Transverse colon (tissue), 4 donors: ENCODE measurements at regions not wholly inside any gene's neighbourhood (a gene's known extent, or its start where the extent isn't known, plus 50 kb on each side); places are given as distances from the start of the nearest gene placed in this dataset.

ENCODE experiments used
- DNase-seq: peaks from one replicate; pipeline ENCODE4 v3.0.0-alpha.2; 2019
- H3K27ac ChIP-seq, 4 donors: fragments of 200-600 bp; sonication (generic); 2 replicates each; pipeline ENCODE4 v1.5.1; 2016 to 2018; ENCODE audit warnings: inconsistent platforms in 4 of 4
- H3K27me3 ChIP-seq: fragments of 200-600 bp; sonication (generic); 2 replicates; pipeline ENCODE4 v1.5.1; 2017; ENCODE audit warnings: inconsistent platforms
- H3K36me3 ChIP-seq, 4 donors: fragments of 200-600 bp; sonication (generic); 2 replicates each; pipeline ENCODE4 v1.5.1; 2017 to 2019; ENCODE audit warnings: inconsistent platforms in 4 of 4
- H3K4me1 ChIP-seq, 4 donors: fragments of 200-600 bp; sonication (generic); 2 replicates each; pipeline ENCODE4 v1.5.1; 2017 to 2020; ENCODE audit warnings: inconsistent platforms in 4 of 4
- H3K4me3 ChIP-seq, 4 donors: fragments of 200-600 bp; sonication (generic); 1 replicate in 1 of 4; 2 replicates in 3 of 4; pipeline versions ENCODE4 v1.5.1 to v1.6.1; 2017 to 2019; ENCODE audit warnings: inconsistent platforms in 4 of 4
- H3K9me3 ChIP-seq, 2 donors: fragments of 200-600 bp; sonication (generic); 2 replicates each; pipeline ENCODE4 v1.5.1; 2017 to 2019; ENCODE audit warnings: inconsistent platforms in 2 of 2
- CTCF ChIP-seq, 5 experiments: fragments of 200-600 bp in 3 of 5; fragments of 450-650 bp in 2 of 5; sonication (generic) in 3 of 5; IDR thresholded peaks; 1 replicate in 2 of 5; 2 replicates in 3 of 5; pipeline ENCODE4 v1.5.1; 2016 to 2017; ENCODE audit warnings: antibody characterized with exemption in 5 of 5, inconsistent platforms in 3 of 5, mild to moderate bottlenecking in 2 of 5, moderate library complexity in 1 of 5
- EP300 ChIP-seq: sonication (generic); formaldehyde crosslinking; IDR thresholded peaks from one replicate; pipeline ENCODE4 v1.6.1; 2017; ENCODE audit warnings: antibody characterized with exemption, low read depth
- POLR2A ChIP-seq: fragments of 450-650 bp; IDR thresholded peaks from one replicate; pipeline ENCODE4 v1.6.1; 2016; ENCODE audit warnings: antibody characterized with exemption, mild to moderate bottlenecking, moderate library complexity
- POLR2AphosphoS5 ChIP-seq, 3 donors: sonication (generic); formaldehyde crosslinking; IDR thresholded peaks; one replicate each; pipeline ENCODE4 v1.6.1; 2016; ENCODE audit warnings: antibody characterized with exemption in 3 of 3
- WGBS, 2 donors: methylation state at CpG; one replicate each; pipeline ENCODE4 v1.1.5; 2018; ENCODE audit warnings: low coverage in 1 of 2; 5-methylcytosine and 5-hydroxymethylcytosine counted together
- in situ Hi-C, 4 donors: fragments of 200-750 bp; cut with MboI; loops; one replicate each; pipeline versions ENCODE4 v1.15.0 to v1.15.1; 2017; ENCODE audit warnings: low sequenced_read_pairs in 3 of 4, low pct_ligation_motif_present in 1 of 4, low pct_unique_long_range_greater_than_20kb in 1 of 4
- intact Hi-C: fragments of 100-400 bp; cut with DNase I; formaldehyde crosslinking; loops from one replicate; pipeline ENCODE4 v1.15.1; 2023; ENCODE audit warnings: low total_unique reads

- in situ Hi-C loops: no loop called here
- no peak for TF ChIP-seq CTCF (IDR thresholded peaks at IDR 0.05)
- no peak for TF ChIP-seq EP300
- TF ChIP-seq POLR2A: no peak
- no peak for TF ChIP-seq POLR2AphosphoS5 (IDR thresholded peaks at IDR 0.05)
- Histone ChIP-seq H3K27me3 (peaks cover 36% of the 10 kb centered on the region), H3K4me1 (peaks cover 0 to 6% (median 0%) of the 10 kb centered on the region in 4 donors), H3K36me3 (no peaks in the 10 kb centered on the region), H3K4me3 (no peak overlapping the region), H3K9me3 (no peaks in the 10 kb centered on the region), H3K27ac (no peak overlapping the region)
- DNase-seq: no peak
- WGBS, 2 donors: 81% methylated on average over 5 of the region's 5 CpGs; no CpG with 5 or more reads in 1 of the 2 donors
- intact Hi-C loops: no loop called here
Measured at GRCh38 chr16:86283944-86284343, 226.4 kb upstream of the FOXF1 start.

GRCh38 chr16:86285421-86285820 is 224.9 kb upstream of the FOXF1 start:
- H3K9me3 ChIP-seq: no peaks in the 10 kb centered on the region
- TF ChIP-seq EP300: no peak
- TF ChIP-seq CTCF (IDR thresholded peaks at IDR 0.05): no peak
- no peak for TF ChIP-seq POLR2AphosphoS5 (IDR thresholded peaks at IDR 0.05)
- no peak for TF ChIP-seq POLR2A
- H3K4me1 ChIP-seq: peaks cover 0 to 6% (median 0%) of the 10 kb centered on the region in 4 donors
- 64% methylated on average over 6 of the region's 6 CpGs; no CpG with 5 or more reads in 1 of the 2 donors for WGBS, 2 donors
- H3K36me3 ChIP-seq: no peaks in the 10 kb centered on the region
- H3K4me3 ChIP-seq: no peak overlapping the region
- no peak for DNase-seq
- intact Hi-C loops: no loop called here
- peak overlapping the region in 2 of 4 donors; percentile 70 to 77 for H3K27ac ChIP-seq
- in situ Hi-C loops: no loop called here
- H3K27me3 ChIP-seq: peaks cover 47% of the 10 kb centered on the region

- Histone ChIP-seq H3K4me3 (peak overlapping the region; percentile 2 to 44 (median 24)), H3K27ac (peak overlapping the region; percentile 63 to 77 (median 69)), H3K36me3 (no peaks in the 10 kb centered on the region), H3K9me3 (no peaks in the 10 kb centered on the region), H3K4me1 (peaks cover 0 to 6% (median 0%) of the 10 kb centered on the region in 4 donors), H3K27me3 (peaks cover 54% of the 10 kb centered on the region)
- intact Hi-C loops: no loop called here
- peak in 2 of 3 donors; percentile 26 to 64 for TF ChIP-seq POLR2AphosphoS5 (IDR thresholded peaks at IDR 0.05)
- no peak for TF ChIP-seq CTCF (IDR thresholded peaks at IDR 0.05)
- TF ChIP-seq EP300: peak; percentile 22
- WGBS, 2 donors: 10 to 20% methylated on average over 2 to 54 of the region's 55 CpGs
- in situ Hi-C loops: no loop called here
- no peak for DNase-seq
Measured at GRCh38 chr16:86285938-86286921, 224.1 kb upstream of the FOXF1 start.

- Histone ChIP-seq H3K4me1 (peaks cover 0 to 6% (median 0%) of the 10 kb centered on the region in 4 donors), H3K27ac (peak overlapping the region; percentile 63 to 77 (median 69)), H3K27me3 (peaks cover 54% of the 10 kb centered on the region), H3K9me3 (no peaks in the 10 kb centered on the region), H3K36me3 (no peaks in the 10 kb centered on the region), H3K4me3 (peak overlapping the region; percentile 2 to 44 (median 24))
- in situ Hi-C loops (no loop called here), intact Hi-C loops (no loop called here)
- no peak for DNase-seq
- 0 to 28% methylated on average over 6 to 49 of the region's 49 CpGs for WGBS, 2 donors
- TF ChIP-seq POLR2A: no peak
- TF ChIP-seq EP300: no peak
- no peak for TF ChIP-seq CTCF (IDR thresholded peaks at IDR 0.05)
- TF ChIP-seq POLR2AphosphoS5 (IDR thresholded peaks at IDR 0.05): no peak
Measured at GRCh38 chr16:86286991-86287663, 223.2 kb upstream of the FOXF1 start.
